Lung microvascular endothelial cell (primary cell): ENCODE measurements at regions not wholly inside any gene's neighbourhood (a gene's known extent, or its start where the extent isn't known, plus 50 kb on each side); places are given as distances from the start of the nearest gene placed in this dataset.
A peak's percentile ranks its signal among the peaks of the same experiment; 100 is the strongest.

Experiments used
- DNase-seq, 2 donors: peaks; one replicate each; pipeline versions ENCODE4 v3.0.0 to v3.0.0-alpha.2; 2010; ENCODE audit warnings: low read depth in 2 of 2

DNA sequence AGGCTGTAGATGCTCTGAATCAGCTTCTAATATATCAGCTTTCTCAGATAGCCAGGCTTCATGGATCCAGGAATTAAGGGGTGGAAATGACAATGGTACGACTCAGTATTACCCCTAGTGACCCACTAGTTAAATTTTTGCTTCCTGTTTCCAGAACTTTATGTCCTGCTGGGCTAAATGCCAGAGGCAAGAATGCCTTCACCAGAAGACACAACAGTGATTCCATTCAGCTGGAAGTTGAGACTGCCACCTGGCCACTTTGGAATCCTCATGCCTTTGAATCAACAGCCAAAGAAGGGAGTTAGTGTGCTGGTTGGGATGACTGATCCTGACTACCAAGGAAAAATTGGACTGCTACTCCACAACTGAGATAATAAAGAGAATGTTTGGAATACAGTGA is 239.1 kb downstream of the ASXL3 start:
- DNase-seq: peak in 1 of 2 donors; percentile 12

- no peak for DNase-seq
Observed at GRCh38 chr18:33814546-33814945, 236.5 kb downstream of the ASXL3 start.

DNA sequence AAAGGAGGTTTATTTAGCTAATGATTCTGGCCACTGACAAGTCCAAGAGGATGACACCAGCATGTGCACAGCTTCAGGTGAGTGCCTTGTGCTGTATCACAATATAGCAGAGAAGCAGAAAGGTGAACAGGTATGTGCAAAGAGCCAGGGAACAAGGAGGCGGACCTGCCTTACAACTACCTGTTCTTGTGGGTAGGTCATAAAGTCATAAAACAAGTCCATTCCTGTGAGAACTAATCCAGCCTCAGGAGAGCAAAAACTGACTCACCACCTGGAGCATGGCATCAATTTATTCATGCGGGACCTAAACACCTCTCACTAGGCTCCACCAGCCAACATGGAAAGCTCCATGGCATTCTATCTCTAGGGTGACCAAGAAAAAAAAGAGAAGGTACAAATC is 234.2 kb downstream of the ASXL3 start:
- no peak for DNase-seq

GRCh38 chr18:33805592-33805991 is 227.6 kb downstream of the ASXL3 start:
- no peak for DNase-seq

DNA sequence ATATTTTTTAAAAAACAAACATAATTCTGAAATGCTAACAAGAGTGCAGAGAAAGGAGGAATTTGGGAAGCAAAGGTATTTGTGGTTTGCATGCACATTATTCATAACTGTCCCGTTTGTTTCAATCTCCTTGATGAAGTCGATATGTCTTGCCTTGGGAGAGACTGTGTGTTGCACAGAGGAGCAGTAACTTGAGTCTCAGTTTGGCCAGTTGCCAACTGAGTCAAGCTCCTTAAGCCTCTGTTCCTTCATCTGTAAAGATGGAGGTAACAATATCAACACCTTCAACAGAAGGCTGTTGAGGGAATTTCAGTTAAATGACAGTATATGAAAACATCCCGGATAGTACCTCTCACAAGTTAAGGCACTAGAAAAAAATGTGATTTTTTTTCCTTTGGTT is 226.2 kb downstream of the ASXL3 start:
- peak in 1 of 2 donors; percentile 18 for DNase-seq

GRCh38 chr18:33803636-33804035 is 225.6 kb downstream of the ASXL3 start:
- no peak for DNase-seq

DNA sequence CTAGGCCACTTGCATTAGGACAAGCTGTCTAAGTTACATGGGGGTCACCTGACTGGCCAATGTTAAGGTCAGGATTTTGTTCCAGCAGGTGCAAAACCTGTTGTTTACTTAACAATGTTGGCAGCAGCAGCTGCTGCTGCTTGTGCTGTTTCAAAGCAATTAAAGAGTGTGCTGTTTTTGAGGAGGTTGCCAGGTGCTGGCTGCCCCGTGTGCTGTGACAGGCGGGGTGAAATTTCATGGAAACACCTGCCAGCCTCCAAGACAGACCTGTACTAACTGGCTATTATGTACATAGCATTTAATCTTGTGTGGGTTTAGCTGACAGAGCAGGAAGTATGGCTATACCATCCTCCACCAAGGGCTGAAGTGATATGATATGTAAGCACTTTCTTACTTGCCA is 224.9 kb downstream of the ASXL3 start:
- no peak for DNase-seq
